IPS-20b (cell line): ENCODE measurements at regions not wholly inside any gene's neighbourhood (a gene's known extent, or its start where the extent isn't known, plus 50 kb on each side); places are given as distances from the start of the nearest gene placed in this dataset.

Source experiments
- H3K27ac ChIP-seq: one replicate; pipeline ENCODE4 v1.5.1; 2013; ENCODE audit warnings: low read length
- H3K27me3 ChIP-seq: 2 replicates; pipeline ENCODE4 v1.6.1; 2013; ENCODE audit warnings: mild to moderate bottlenecking, low read length, inconsistent platforms; ENCODE audit not compliant: insufficient read depth
- H3K36me3 ChIP-seq: 2 replicates; pipeline ENCODE4 v1.6.1; 2013; ENCODE audit warnings: low read depth, mild to moderate bottlenecking, inconsistent platforms, low read length, moderate library complexity; ENCODE audit not compliant: insufficient read depth
- H3K4me1 ChIP-seq: 2 replicates; pipeline ENCODE4 v1.6.1; 2013; ENCODE audit warnings: mild to moderate bottlenecking, control low read depth, inconsistent platforms, low read length, moderate library complexity; ENCODE audit not compliant: insufficient read depth
- H3K4me3 ChIP-seq: 2 replicates; pipeline ENCODE4 v1.5.1; 2013; ENCODE audit warnings: mild to moderate bottlenecking, low read length, inconsistent platforms
- H3K9ac ChIP-seq: 2 replicates; pipeline ENCODE4 v1.6.1; 2013; ENCODE audit warnings: low read depth, mild to moderate bottlenecking, inconsistent platforms, low read length, moderate library complexity
- H3K9me3 ChIP-seq: 2 replicates; pipeline ENCODE4 v1.6.1; 2013; ENCODE audit warnings: mild to moderate bottlenecking, low read depth, low read length, inconsistent platforms; ENCODE audit not compliant: insufficient read depth

- no peak overlapping the region for H3K9ac ChIP-seq
- no peaks in the 10 kb centered on the region for H3K9me3 ChIP-seq
- H3K4me3 ChIP-seq, result no peak overlapping the region
- H3K27ac ChIP-seq, result no peak overlapping the region
- H3K36me3 ChIP-seq, result no peaks in the 10 kb centered on the region
- no peaks in the 10 kb centered on the region; the same call in 1 of the 2 replicates for H3K4me1 ChIP-seq
- no peaks in the 10 kb centered on the region for H3K27me3 ChIP-seq
Measured at GRCh38 chr13:75073786-75074185, 408.2 kb downstream of the TBC1D4 start.

- H3K36me3 ChIP-seq, result no peaks in the 10 kb centered on the region
- H3K9me3 ChIP-seq, result no peaks in the 10 kb centered on the region
- no peaks in the 10 kb centered on the region for H3K27me3 ChIP-seq
- no peak overlapping the region for H3K4me3 ChIP-seq
- no peak overlapping the region for H3K27ac ChIP-seq
- H3K4me1 ChIP-seq, result no peaks in the 10 kb centered on the region; the same call in 1 of the 2 replicates
- H3K9ac ChIP-seq, result no peak overlapping the region
Measured at GRCh38 chr13:75072891-75073290, 409.1 kb downstream of the TBC1D4 start.

- Histone ChIP-seq H3K27ac (no peak overlapping the region), H3K36me3 (no peaks in the 10 kb centered on the region), H3K27me3 (no peaks in the 10 kb centered on the region), H3K9me3 (no peaks in the 10 kb centered on the region), H3K9ac (no peak overlapping the region), H3K4me1 (no peaks in the 10 kb centered on the region; the same call in 1 of the 2 replicates), H3K4me3 (no peak overlapping the region)
Measured at GRCh38 chr13:75072368-75072767, 409.6 kb downstream of the TBC1D4 start.

DNA sequence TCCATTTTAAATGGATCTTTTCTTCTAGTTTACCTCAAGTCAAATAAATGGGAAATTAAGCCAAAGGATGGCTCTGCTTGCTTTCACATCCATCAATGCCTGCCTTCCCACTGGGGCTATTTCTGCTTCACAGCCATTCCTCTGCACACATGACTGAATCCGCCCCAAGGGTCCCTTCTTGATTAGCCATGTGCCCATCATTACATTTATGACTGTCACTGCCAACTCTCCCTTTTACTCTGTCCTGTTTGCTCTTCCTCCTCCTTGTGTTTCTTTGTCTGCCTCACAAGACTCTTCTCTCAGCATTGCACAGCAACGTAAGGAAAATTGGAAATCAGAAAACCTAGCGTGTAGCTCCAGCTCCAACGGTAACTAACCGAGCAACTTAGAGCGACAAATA is 410.2 kb downstream of the TBC1D4 start:
- Histone ChIP-seq H3K4me1 (no peaks in the 10 kb centered on the region; the same call in 1 of the 2 replicates), H3K9ac (no peak overlapping the region), H3K27me3 (no peaks in the 10 kb centered on the region), H3K4me3 (no peak overlapping the region), H3K36me3 (no peaks in the 10 kb centered on the region), H3K27ac (no peak overlapping the region), H3K9me3 (no peaks in the 10 kb centered on the region)

- Histone ChIP-seq H3K4me1 (no peaks in the 10 kb centered on the region; the same call in 1 of the 2 replicates), H3K4me3 (no peak overlapping the region), H3K27ac (no peak overlapping the region), H3K9ac (no peak overlapping the region), H3K27me3 (no peaks in the 10 kb centered on the region), H3K9me3 (no peaks in the 10 kb centered on the region), H3K36me3 (no peaks in the 10 kb centered on the region)
Measured at GRCh38 chr13:75071395-75071794, 410.6 kb downstream of the TBC1D4 start.

DNA sequence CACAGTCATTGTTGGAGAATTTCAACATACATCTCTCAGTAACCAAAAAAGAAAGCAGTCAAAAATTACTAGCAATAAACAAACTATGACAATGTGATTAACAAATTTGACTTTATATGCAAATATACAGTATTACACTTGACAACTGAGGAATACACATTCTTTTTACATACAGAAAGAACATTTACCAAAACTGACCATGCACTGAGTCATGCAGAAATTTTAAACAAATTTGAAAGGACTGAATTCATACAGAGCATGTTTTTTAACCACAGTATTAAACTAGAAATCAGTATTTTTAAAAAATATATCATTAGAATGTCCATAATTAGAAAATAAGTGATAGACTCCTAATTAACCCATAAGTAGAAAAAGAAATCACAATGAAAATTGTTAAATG is 420.1 kb downstream of the TBC1D4 start:
- no peaks in the 10 kb centered on the region for H3K4me1 ChIP-seq
- H3K9me3 ChIP-seq, result no peaks in the 10 kb centered on the region
- H3K27ac ChIP-seq, result no peak overlapping the region
- no peak overlapping the region for H3K9ac ChIP-seq
- H3K27me3 ChIP-seq, result no peaks in the 10 kb centered on the region
- no peak overlapping the region for H3K4me3 ChIP-seq
- H3K36me3 ChIP-seq, result no peaks in the 10 kb centered on the region

DNA sequence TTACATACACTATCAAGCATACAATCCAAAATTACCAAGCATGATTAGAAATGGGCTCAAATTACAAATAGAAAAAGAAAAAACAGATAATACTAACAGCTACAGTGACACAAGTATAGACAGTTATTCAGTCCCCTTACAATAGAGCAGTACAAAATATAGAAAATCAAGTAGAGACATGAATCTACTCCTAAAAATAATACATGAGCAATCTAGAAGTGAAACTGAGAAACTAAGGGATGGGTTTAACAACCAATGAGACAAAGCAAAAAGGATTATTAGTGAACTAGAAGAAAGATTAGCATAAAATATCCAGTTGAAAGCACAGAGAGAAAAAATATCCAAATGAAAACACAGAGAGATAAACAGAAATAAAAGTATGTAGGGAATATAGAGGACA is 426.7 kb downstream of the TBC1D4 start:
- Histone ChIP-seq H3K4me3 (no peak overlapping the region), H3K9ac (no peak overlapping the region), H3K27me3 (no peaks in the 10 kb centered on the region), H3K27ac (no peak overlapping the region), H3K4me1 (no peaks in the 10 kb centered on the region), H3K9me3 (no peaks in the 10 kb centered on the region), H3K36me3 (no peaks in the 10 kb centered on the region)

DNA sequence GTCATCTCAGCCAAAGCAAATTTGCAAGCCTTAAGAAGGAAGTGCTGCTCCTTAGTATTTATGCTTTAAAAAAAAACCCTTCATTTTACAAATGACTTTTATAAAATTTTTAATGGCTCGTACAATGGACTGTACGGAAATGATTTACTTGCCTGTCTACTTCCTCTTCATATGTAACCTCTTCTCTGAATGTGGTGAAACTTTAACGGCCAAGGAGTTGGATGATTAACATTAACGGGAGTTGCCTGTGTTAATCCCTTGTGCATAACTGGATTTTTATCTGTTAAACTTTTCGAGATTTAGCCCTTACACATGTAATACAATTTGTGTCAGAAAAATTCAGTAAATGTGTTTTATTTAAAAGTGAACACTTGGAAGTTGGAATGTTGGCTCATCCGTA is 429.4 kb downstream of the TBC1D4 start:
- Histone ChIP-seq H3K4me1 (no peaks in the 10 kb centered on the region), H3K36me3 (no peaks in the 10 kb centered on the region), H3K27me3 (no peaks in the 10 kb centered on the region), H3K9me3 (no peaks in the 10 kb centered on the region), H3K27ac (no peak overlapping the region), H3K9ac (no peak overlapping the region), H3K4me3 (no peak overlapping the region)

DNA sequence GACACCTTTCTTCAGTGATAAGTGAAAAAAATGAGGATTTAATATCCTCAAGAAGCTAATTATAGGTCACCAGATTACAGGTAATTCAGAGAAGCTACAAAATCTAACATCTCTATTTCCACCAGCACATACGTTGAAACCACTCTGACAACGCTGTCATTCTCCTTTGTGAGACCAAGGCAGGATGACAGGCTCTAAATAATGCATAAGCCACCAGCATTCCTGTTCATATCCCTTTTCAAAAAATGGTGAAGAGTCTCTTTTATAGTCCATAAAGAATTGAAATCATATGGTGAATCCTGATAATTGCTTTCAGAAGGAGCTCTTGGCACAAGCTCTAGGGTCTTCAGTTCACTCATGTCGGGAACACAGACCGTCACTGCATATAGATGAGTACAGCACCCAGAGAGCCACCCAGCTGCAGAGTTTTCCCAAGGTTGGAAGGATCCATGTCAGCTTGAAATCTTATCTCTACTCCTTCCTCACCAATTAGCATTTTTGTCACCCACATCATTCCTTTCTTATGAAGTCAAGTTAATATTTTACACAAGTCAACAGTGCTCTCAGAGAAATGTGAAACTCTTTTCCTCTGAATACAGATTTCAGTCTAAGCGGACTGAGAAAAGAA is 431.4 kb downstream of the TBC1D4 start:
- Histone ChIP-seq H3K9ac (no peak overlapping the region), H3K36me3 (no peaks in the 10 kb centered on the region), H3K9me3 (no peaks in the 10 kb centered on the region), H3K4me1 (no peaks in the 10 kb centered on the region), H3K27ac (no peak overlapping the region), H3K4me3 (no peak overlapping the region), H3K27me3 (no peaks in the 10 kb centered on the region)

- Histone ChIP-seq H3K4me3 (no peak overlapping the region), H3K27ac (no peak overlapping the region), H3K4me1 (no peaks in the 10 kb centered on the region), H3K9me3 (no peaks in the 10 kb centered on the region), H3K36me3 (no peaks in the 10 kb centered on the region), H3K27me3 (no peaks in the 10 kb centered on the region), H3K9ac (no peak overlapping the region)
Measured at GRCh38 chr13:75049735-75050335, 432.1 kb downstream of the TBC1D4 start.

DNA sequence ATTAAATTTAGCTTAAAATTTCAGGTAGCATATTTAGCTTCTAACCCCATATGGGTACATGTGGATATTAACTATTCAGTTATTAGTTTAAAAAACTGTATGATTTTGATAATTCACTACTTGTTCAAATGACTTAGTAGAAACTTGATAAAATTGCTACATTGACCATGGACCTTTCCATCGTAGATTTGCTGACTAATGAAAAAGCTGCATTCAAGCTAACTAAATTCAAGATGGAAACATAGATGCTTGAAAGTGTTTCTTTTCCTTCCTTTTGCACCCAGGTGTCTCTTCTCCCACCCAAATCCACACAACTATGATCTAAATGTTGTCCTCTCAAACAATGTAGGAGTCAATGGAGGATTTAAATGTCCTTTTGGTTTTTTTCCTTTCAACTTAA is 439.2 kb downstream of the TBC1D4 start:
- no peaks in the 10 kb centered on the region for H3K36me3 ChIP-seq
- no peaks in the 10 kb centered on the region for H3K27me3 ChIP-seq
- no peaks in the 10 kb centered on the region for H3K9me3 ChIP-seq
- no peak overlapping the region for H3K4me3 ChIP-seq
- no peak overlapping the region for H3K9ac ChIP-seq
- no peak overlapping the region for H3K27ac ChIP-seq
- H3K4me1 ChIP-seq, result no peaks in the 10 kb centered on the region

DNA sequence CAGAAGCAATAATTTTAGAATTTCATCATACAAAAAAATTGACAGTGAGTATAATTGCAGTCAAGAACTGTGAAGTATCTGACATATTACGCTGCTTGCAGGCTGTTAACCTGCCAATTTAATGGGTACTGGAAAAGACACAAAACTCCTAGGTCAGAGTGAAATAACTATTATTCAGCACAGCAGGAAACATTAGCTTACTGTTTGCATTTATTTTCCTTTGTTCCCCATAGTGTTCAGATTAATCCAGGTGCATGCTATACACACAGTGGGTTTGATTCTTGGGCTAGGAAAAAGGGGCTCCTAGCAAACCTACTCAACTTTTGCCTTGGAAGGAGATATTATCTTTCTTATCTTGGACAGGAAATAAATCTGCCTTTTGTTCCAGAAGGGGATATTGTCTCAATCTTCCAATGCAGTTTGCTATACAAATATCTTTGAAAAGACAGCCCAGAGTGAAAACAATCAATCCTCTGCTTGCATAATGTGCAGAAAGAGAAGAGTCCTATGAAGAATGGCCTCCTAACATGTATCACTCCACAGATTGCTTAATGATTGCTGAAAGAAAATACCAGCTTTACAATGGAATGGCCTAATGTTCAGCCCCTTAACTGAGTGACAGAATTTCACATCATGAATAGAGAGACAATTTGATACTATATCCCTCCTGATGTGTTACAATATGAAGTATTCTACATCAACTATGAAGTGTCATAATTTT is 443.4 kb downstream of the TBC1D4 start:
- Histone ChIP-seq H3K9me3 (peaks cover 15% of the 10 kb centered on the region), H3K4me3 (no peak overlapping the region), H3K9ac (no peak overlapping the region), H3K4me1 (no peaks in the 10 kb centered on the region), H3K27ac (no peak overlapping the region), H3K27me3 (no peaks in the 10 kb centered on the region), H3K36me3 (no peaks in the 10 kb centered on the region)
